GM21619 (cell line): ENCODE measurements at regions not wholly inside any gene's neighbourhood (a gene's known extent, or its start where the extent isn't known, plus 50 kb on each side); places are given as distances from the start of the nearest gene placed in this dataset.

ENCODE experiments used
- ATAC-seq: cut with Tn5 transposase; IDR thresholded peaks from one replicate; pipeline ENCODE4 v1.9.1; 2021; ENCODE audit not compliant: unreplicated experiment

DNA sequence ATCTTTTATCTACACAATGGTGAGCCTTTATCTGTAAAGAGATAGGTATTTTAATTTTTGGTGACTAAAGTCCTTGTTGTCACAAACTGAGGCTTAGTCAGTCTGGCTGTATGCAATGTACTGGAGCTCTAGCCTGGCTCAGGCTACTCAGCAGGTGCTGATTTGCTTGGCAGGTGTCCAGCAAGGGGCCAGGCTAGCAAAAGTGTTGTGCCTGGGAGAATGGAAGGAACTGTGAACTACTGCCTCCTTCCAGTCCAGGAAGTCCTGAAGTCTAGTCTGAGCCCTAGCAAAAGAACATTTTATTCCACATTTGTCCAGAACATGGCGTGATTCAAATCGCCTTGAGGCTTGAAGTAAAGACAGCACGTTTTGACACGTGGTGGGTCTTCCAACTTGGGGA, 260.5 kb downstream of the CCDC85A start:
- no peak for ATAC-seq

DNA sequence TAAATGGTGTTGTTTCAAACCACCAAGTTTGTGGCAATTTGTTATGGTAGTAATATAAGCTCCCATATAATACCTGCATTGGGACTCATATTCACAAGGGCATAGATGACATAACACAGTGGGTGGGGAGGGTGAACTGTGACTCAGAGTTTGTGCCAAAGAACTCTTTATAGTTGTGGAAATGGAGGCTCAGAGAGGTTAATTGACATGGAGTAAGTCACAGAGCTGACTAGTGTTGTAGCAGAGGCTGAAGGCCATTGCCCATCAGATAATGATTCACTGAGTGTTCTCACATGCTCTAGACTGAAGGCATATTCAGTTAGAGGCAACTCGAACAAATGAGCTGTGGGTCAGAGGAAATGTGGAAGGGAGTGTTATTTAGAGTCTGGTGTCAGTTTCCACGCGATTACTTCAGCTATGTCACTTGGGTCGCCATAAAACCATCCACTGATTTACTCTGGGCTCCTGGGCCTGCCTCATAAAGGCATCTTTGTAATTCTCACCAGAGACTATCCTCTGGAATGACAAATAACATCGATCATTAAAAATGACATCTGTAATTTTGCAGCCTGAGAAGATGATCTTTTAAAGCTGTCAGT, 264.7 kb downstream of the CCDC85A start:
- ATAC-seq, result no peak

GRCh38 chr2:56449002-56449431, 265.2 kb downstream of the CCDC85A start:
- no peak for ATAC-seq

DNA sequence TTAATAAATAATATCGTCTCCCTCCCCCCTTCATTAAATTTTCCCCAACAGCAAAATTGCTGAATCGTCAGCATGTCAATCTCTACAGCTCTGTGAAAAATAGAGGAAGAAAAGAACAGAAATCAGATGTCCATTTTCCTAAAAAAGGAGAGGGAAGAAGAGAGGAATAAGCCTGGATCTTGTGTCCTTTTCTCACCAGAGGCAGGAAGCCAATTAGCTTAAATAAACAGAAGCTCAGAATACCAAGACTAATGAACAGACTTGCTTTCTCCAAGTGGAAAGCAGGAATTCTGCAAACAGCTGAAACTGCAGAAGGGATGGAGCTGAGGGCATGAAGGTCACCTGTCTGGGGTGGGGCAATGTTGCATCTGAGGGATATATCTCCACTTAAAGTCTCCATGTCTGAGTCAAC, 265.7 kb downstream of the CCDC85A start:
- ATAC-seq, result no peak

- ATAC-seq, result no peak
Observed at GRCh38 chr2:56450047-56450446, 266.3 kb downstream of the CCDC85A start.

GRCh38 chr2:56450772-56451171, 267.0 kb downstream of the CCDC85A start:
- no peak for ATAC-seq

GRCh38 chr2:56455642-56456041, 271.9 kb downstream of the CCDC85A start:
- no peak for ATAC-seq

DNA sequence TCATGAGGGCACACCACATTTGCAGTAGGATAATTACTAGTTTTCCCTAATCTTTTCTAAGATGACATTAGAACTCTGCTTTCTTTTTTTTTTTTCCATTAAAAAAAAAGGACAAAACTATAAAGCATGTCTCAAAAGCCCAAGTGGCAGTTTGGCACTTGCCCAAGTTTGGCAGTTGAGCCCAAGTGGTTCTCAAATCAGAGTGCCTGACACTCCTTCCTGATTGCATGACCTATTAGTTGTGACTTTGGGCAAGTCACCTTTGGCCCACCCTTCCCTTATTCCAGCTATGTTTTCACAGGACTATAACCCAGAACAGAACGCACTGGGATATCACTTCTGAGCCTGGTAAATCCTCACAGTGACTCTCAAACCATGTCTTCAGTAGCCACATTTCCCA, 273.0 kb downstream of the CCDC85A start:
- ATAC-seq, result no peak

DNA sequence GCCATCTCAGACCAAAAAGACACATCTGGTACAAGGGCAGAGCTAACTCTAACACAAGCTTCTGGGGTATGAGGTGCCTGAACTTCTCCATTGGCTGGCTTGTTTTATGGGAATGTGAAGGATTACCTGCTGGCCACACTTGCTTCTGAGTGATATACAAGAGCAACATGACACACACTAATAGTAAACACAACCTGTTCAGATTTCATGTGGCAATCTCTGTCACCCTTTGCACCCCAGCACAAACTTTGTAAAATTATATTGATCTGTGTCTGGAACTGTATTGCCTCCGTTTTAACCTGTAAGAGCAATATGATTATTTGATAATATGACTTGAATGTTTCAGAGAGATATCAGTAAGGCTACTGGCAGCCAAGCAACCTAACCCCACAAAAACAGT, 276.7 kb downstream of the CCDC85A start:
- ATAC-seq, result no peak

GRCh38 chr2:56464066-56464465, 280.3 kb downstream of the CCDC85A start:
- ATAC-seq, result no peak

DNA sequence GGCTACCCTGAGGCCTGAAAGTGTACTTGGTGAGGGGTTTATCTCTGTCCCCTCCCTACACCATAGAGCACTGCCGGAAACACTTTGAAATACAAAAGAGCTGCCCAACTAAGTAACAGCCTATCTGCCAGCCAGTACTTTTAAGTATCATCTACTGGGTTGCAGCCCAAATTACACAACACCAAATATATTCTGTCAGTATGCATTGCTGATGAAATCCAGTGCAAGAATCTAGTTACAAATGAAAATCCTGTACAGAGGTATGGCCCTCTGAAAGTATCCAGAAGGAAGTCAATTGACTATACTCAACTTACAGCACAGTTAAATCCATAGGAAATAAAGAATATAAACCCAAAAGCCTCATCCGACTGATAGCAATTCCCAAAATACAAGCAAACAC, 280.8 kb downstream of the CCDC85A start:
- no peak for ATAC-seq

DNA sequence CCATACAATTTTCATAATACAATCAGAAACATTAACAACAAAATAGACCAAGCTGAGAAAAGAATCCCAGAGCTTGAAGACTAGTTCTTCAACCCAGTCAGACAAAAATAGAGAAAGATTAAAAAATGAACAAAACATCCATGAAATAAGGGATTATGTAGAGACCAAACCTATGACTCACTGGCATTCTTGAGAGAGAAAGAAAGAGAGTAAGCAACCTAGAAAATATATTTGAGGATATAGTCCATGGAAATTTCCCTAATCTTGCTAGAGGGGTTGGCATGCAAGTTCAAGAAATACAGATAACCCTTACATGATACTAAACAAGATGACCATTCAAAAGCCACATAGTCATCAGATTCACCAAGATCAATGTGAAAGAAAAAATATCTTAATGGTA, 281.7 kb downstream of the CCDC85A start:
- ATAC-seq, result no peak

GRCh38 chr2:56473524-56473923, 289.7 kb downstream of the CCDC85A start:
- no peak for ATAC-seq

- ATAC-seq, result no peak
Observed at GRCh38 chr2:56474412-56475158, 290.8 kb downstream of the CCDC85A start.

- ATAC-seq, result no peak
Observed at GRCh38 chr2:56475191-56475590, 291.4 kb downstream of the CCDC85A start.

DNA sequence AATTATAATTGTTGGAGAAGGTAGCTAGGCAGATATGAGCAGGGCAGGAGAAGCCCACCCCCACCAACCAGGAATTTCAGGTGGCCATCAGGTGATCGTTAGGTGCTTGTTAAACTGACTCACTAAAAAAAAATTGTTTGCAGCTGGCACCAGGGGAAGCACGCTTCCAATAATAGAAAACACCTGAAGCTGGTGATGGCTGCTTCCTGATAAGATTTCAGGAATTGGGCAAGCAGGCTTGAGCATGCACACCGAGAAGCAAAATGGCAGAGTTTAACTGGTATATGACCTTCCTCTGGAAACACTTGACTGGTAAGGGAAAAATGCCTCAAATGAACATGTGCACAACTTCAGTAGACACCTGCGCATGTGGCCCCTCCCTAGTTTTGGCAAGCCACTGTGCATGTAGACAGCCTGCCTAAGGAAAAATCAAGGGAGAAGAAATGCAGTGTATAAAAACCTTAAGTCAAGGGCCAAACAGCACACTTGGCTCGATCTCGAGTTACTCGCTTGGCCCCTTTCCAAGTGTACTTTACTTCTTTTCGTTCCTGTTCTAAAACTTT, 292.8 kb downstream of the CCDC85A start:
- ATAC-seq, result no peak

DNA sequence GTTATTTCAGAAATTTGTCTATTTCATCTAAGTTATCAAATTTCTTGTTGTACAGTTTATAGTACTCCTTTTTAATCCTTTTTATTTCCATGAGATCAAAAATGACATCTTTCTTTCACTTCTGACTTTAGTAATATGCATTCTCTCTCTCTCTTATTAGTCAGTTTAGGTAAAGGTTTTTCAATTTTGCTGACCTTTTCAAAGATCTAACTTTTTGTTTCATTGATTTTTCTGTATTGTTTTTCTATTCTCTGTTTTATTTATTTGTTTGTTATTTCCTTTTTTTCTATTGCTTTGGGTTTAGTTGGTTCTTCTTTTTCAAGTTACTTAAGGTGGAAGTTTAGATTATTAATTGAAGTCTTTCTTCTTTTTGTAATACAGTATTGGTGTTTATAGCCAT, 294.2 kb downstream of the CCDC85A start:
- ATAC-seq, result no peak

- no peak for ATAC-seq
Observed at GRCh38 chr2:56483081-56483480, 299.3 kb downstream of the CCDC85A start.

- ATAC-seq, result no peak
Observed at GRCh38 chr2:56484906-56485305, 301.1 kb downstream of the CCDC85A start.

DNA sequence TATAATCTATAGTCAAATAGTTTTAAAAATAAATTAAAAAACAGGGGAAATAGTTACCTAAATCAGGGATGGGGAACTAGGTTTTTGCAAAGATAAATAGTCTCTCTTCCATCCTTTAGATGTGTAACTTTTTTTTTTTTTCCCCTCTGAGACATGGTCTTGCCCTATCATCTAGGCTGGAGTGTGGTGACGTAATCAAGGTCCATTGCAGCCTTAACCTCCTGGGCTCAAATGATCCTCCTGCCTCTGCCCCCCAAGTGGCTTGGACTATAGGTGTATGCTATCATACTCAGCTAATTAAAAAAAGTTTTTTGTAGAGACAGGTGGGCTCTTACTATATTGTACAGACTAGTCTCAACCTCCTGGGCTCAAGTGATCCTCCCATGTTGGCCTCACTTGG, 316.5 kb downstream of the CCDC85A start:
- ATAC-seq, result no peak

GRCh38 chr2:56502616-56503015, 318.8 kb downstream of the CCDC85A start:
- no peak for ATAC-seq

DNA sequence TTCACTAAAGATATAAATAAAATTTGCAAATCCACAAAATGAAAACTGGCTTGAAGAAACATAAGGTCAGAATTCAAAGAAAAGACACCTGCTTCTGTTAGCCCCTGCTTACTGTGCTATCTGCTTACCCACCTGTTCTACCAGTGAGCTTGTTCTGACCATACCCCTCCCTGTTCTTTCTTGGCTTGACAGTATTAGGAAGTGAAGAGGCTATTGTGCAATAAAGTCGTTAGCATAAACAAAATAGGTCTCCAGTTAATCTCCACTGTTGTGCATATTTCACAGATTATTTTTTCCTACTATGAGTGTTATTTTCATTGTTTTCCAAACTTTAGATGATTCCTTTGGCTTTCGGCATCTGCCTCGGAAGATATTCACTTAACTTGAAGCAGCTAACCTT, 322.1 kb downstream of the CCDC85A start:
- ATAC-seq, result no peak

DNA sequence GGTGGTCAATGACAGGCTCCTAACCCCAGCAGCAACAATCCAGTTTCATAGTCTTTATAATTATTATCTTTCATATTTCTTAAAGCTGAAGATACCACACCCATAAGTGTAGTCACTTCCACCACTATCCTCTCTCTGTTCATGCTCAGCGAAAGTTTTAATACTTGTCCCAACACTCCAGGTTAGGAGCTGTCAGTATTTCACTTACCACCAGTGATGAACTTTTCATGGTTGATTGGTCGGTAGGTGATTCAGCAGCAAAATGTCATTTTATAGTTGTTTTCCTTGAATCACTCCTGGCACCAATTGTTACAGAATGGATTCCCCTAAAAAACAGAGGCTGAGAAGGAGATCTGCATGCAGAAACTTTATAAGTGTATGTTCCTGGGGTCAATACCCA, 324.9 kb downstream of the CCDC85A start:
- ATAC-seq, result no peak
